Muscle of leg (tissue), 3 donors: ENCODE measurements at regions not wholly inside any gene's neighbourhood (a gene's known extent, or its start where the extent isn't known, plus 50 kb on each side); places are given as distances from the start of the nearest gene placed in this dataset.
"Not testable (repeated sequence)": the region's sequence is repeated elsewhere in the genome, so short reads cannot be mapped to it uniquely, and the experiment has no call there.

Source experiments
- DNase-seq: peaks from one replicate; pipeline ENCODE4 v3.0.0; 2013
- H3K27ac ChIP-seq: one replicate; pipeline ENCODE4 v1.5.1; 2013; ENCODE audit warnings: mild to moderate bottlenecking, low read length, control low read depth
- H3K27me3 ChIP-seq: one replicate; pipeline ENCODE4 v1.6.1; 2013; ENCODE audit warnings: low read length; ENCODE audit not compliant: control insufficient read depth, insufficient read depth
- H3K36me3 ChIP-seq: one replicate; pipeline ENCODE4 v1.6.1; 2013; ENCODE audit warnings: low read length; ENCODE audit not compliant: control insufficient read depth, insufficient read depth
- H3K4me1 ChIP-seq: one replicate; pipeline ENCODE4 v1.6.1; 2013; ENCODE audit warnings: low read length; ENCODE audit not compliant: control insufficient read depth, insufficient read depth
- H3K4me3 ChIP-seq: one replicate; pipeline ENCODE4 v1.5.1; 2013; ENCODE audit warnings: low read length, control low read depth
- H3K9me3 ChIP-seq: replicated peaks from 2 replicates; pipeline ENCODE4 v1.6.1; 2013; ENCODE audit warnings: low read depth, low read length; ENCODE audit not compliant: control insufficient read depth
- WGBS: methylation state at CpG from one replicate; pipeline ENCODE4 v1.1.5; 2013; ENCODE audit warnings: missing lambda C conversion rate; ENCODE audit not compliant: insufficient coverage; 5-methylcytosine and 5-hydroxymethylcytosine counted together

GRCh38 chr6:130602151-130602770, 224.9 kb upstream of the SMLR1 start:
- DNase-seq = no peak
- Histone ChIP-seq H3K36me3 (no peaks in the 10 kb centered on the region), H3K4me3 (no peak overlapping the region)

GRCh38 chr6:130603391-130603790, 223.8 kb upstream of the SMLR1 start:
- H3K4me3 ChIP-seq = no peak overlapping the region
- no peak for DNase-seq
- H3K27me3 ChIP-seq = no peaks in the 10 kb centered on the region
- no peak overlapping the region for H3K27ac ChIP-seq
- H3K36me3 ChIP-seq = no peaks in the 10 kb centered on the region
- H3K4me1 ChIP-seq = no peaks in the 10 kb centered on the region
- H3K9me3 ChIP-seq = no peaks in the 10 kb centered on the region
- 85% methylated on average over 3 of the region's 3 CpGs for WGBS

More at GRCh38 chr6:130602151-130602770, 224.9 kb upstream of the SMLR1 start:
- 40% methylated on average over 1 of the region's 8 CpGs for WGBS
- no peaks in the 10 kb centered on the region for H3K4me1 ChIP-seq
- no peaks in the 10 kb centered on the region for H3K27me3 ChIP-seq
- no peak overlapping the region for H3K27ac ChIP-seq
- no peaks in the 10 kb centered on the region for H3K9me3 ChIP-seq

- no peak for DNase-seq
- WGBS = no CpG with 5 or more reads among the region's 2 CpGs
- no peak overlapping the region for H3K4me3 ChIP-seq
- no peaks in the 10 kb centered on the region for H3K27me3 ChIP-seq
- H3K4me1 ChIP-seq = no peaks in the 10 kb centered on the region
- H3K9me3 ChIP-seq = no peaks in the 10 kb centered on the region
- no peak overlapping the region for H3K27ac ChIP-seq
- H3K36me3 ChIP-seq = no peaks in the 10 kb centered on the region
Measured at GRCh38 chr6:130604841-130605399, 222.3 kb upstream of the SMLR1 start.

- Histone ChIP-seq H3K4me3 (no peak overlapping the region), H3K27ac (no peak overlapping the region), H3K9me3 (no peaks in the 10 kb centered on the region), H3K36me3 (no peaks in the 10 kb centered on the region), H3K27me3 (no peaks in the 10 kb centered on the region), H3K4me1 (peaks cover 4% of the 10 kb centered on the region)
- WGBS = no CpG with 5 or more reads among the region's 2 CpGs
- DNase-seq = peak; percentile 87
Measured at GRCh38 chr6:130610303-130610702, 216.9 kb upstream of the SMLR1 start.

GRCh38 chr6:130611366-130611765, 215.8 kb upstream of the SMLR1 start:
- DNase-seq = no peak
- H3K27me3 ChIP-seq = no peaks in the 10 kb centered on the region
- H3K4me1 ChIP-seq = peaks cover 4% of the 10 kb centered on the region
- no peaks in the 10 kb centered on the region for H3K9me3 ChIP-seq
- H3K36me3 ChIP-seq = no peaks in the 10 kb centered on the region
- 83% methylated on average over 3 of the region's 7 CpGs for WGBS
- H3K4me3 ChIP-seq = no peak overlapping the region
- H3K27ac ChIP-seq = no peak overlapping the region

GRCh38 chr6:130613176-130613575, 214.0 kb upstream of the SMLR1 start:
- no peaks in the 10 kb centered on the region for H3K9me3 ChIP-seq
- WGBS = no CpG with 5 or more reads among the region's 7 CpGs
- no peaks in the 10 kb centered on the region for H3K27me3 ChIP-seq
- peaks cover 4% of the 10 kb centered on the region for H3K4me1 ChIP-seq
- no peak overlapping the region for H3K27ac ChIP-seq
- H3K4me3 ChIP-seq = no peak overlapping the region
- no peaks in the 10 kb centered on the region for H3K36me3 ChIP-seq
- no peak for DNase-seq

- no peaks in the 10 kb centered on the region for H3K36me3 ChIP-seq
- DNase-seq = no peak
- H3K4me3 ChIP-seq = no peak overlapping the region
- H3K4me1 ChIP-seq = peaks cover 4% of the 10 kb centered on the region
- no peaks in the 10 kb centered on the region for H3K9me3 ChIP-seq
- H3K27me3 ChIP-seq = no peaks in the 10 kb centered on the region
- 84% methylated on average over 1 of the region's 1 CpG for WGBS
- H3K27ac ChIP-seq = no peak overlapping the region
Measured at GRCh38 chr6:130615816-130616215, 211.4 kb upstream of the SMLR1 start.

- H3K4me3 ChIP-seq = no peak overlapping the region
- no peak for DNase-seq
- no peak overlapping the region for H3K27ac ChIP-seq
- no peaks in the 10 kb centered on the region for H3K27me3 ChIP-seq
- no peaks in the 10 kb centered on the region for H3K4me1 ChIP-seq
- no peaks in the 10 kb centered on the region for H3K9me3 ChIP-seq
- whole genome bisulfite sequencing = no CpG with 5 or more reads among the region's 2 CpGs
- H3K36me3 ChIP-seq = no peaks in the 10 kb centered on the region
Measured at GRCh38 chr6:130617658-130618057, 209.5 kb upstream of the SMLR1 start.

GRCh38 chr6:130618806-130619205, 208.4 kb upstream of the SMLR1 start:
- WGBS = no CpG with 5 or more reads among the region's 5 CpGs
- H3K36me3 ChIP-seq, H3K4me1 ChIP-seq: not testable (repeated sequence)

GRCh38 chr6:130620338-130620781, 206.8 kb upstream of the SMLR1 start:
- H3K36me3 ChIP-seq = no peaks in the 10 kb centered on the region
- DNase-seq = peak; percentile 16
- H3K4me3 ChIP-seq = no peak overlapping the region
- no peak overlapping the region for H3K27ac ChIP-seq
- no CpG with 5 or more reads among the region's 2 CpGs for WGBS
- no peaks in the 10 kb centered on the region for H3K9me3 ChIP-seq
- no peaks in the 10 kb centered on the region for H3K4me1 ChIP-seq
- H3K27me3 ChIP-seq = no peaks in the 10 kb centered on the region

More at GRCh38 chr6:130618806-130619205, 208.4 kb upstream of the SMLR1 start:
- not testable (repeated sequence) for H3K9me3 ChIP-seq, DNase-seq, H3K4me3 ChIP-seq, H3K27ac ChIP-seq, H3K27me3 ChIP-seq

- DNase-seq = no peak
- Histone ChIP-seq H3K36me3 (no peaks in the 10 kb centered on the region), H3K27me3 (no peaks in the 10 kb centered on the region), H3K27ac (no peak overlapping the region), H3K4me1 (no peaks in the 10 kb centered on the region), H3K4me3 (no peak overlapping the region), H3K9me3 (no peaks in the 10 kb centered on the region)
Measured at GRCh38 chr6:130622142-130622541, 205.1 kb upstream of the SMLR1 start.
